CD4-positive, alpha-beta T cell (primary cell): ENCODE measurements at regions not wholly inside any gene's neighbourhood (a gene's known extent, or its start where the extent isn't known, plus 50 kb on each side); places are given as distances from the start of the nearest gene placed in this dataset.

Experiments used
- ATAC-seq: fragments of 200-7000 bp; cut with Tn5 transposase; one replicate; pipeline ENCODE4 v1.10.0; 2022; ENCODE audit warnings: mild to moderate bottlenecking; ENCODE audit not compliant: poor library complexity
- CTCF ChIA-PET: fragments of 350-600 bp; sonication (Branson Sonifier 250); formaldehyde crosslinking; loops from one replicate; lab custom pipeline; 2021; ENCODE audit warnings: antibody characterized with exemption, inconsistent platforms; lab: Charles Lee
- POLR2A ChIA-PET: fragments of 350-600 bp; sonication (Branson Sonifier 250); formaldehyde crosslinking; loops from one replicate; lab custom pipeline; 2021; ENCODE audit warnings: antibody characterized with exemption, inconsistent platforms; lab: Charles Lee
- DNase-seq, 14 experiments: peaks; one replicate each; pipeline ENCODE4 v3.0.0-alpha.2; 2013 to 2020; ENCODE audit warnings: mixed read lengths in 2 of 14
- H3K27ac ChIP-seq, 2 donors: one replicate each; pipeline versions ENCODE4 v1.5.1 to v1.7.0; 2013; ENCODE audit warnings: low read length in 2 of 2, low read depth in 1 of 2, mild to moderate bottlenecking in 1 of 2
- H3K27me3 ChIP-seq, 2 experiments: 1 replicate in 1 of 2; 2 replicates in 1 of 2; pipeline versions ENCODE4 v1.6.1 to v1.7.0; 2013; ENCODE audit warnings: low read length in 2 of 2, control low read depth in 1 of 2, mild to moderate bottlenecking in 1 of 2, moderate library complexity in 1 of 2; ENCODE audit not compliant: insufficient read depth in 2 of 2, control insufficient read depth in 1 of 2
- H3K36me3 ChIP-seq: one replicate; pipeline ENCODE4 v1.6.1; 2013; ENCODE audit warnings: low read length, control low read depth; ENCODE audit not compliant: insufficient read depth
- H3K4me1 ChIP-seq: one replicate; pipeline ENCODE4 v1.6.1; 2013; ENCODE audit warnings: low read length, control low read depth; ENCODE audit not compliant: insufficient read depth
- H3K4me3 ChIP-seq: one replicate; pipeline ENCODE4 v1.5.1; 2013; ENCODE audit warnings: mild to moderate bottlenecking, low read length, moderate library complexity
- H3K9me3 ChIP-seq, 2 experiments: 1 replicate in 1 of 2; 2 replicates in 1 of 2; pipeline versions ENCODE4 v1.6.1 to v1.7.0; 2013; ENCODE audit warnings: low read length in 2 of 2, mild to moderate bottlenecking in 2 of 2, control low read depth in 1 of 2, moderate library complexity in 1 of 2; ENCODE audit not compliant: control insufficient read depth in 1 of 2, insufficient read depth in 1 of 2
- H3K27ac Mint-ChIP-seq: one replicate; pipeline ENCODE4 v1.8.0; 2020; ENCODE audit warnings: mixed read lengths
- H3K27me3 Mint-ChIP-seq: one replicate; pipeline ENCODE4 v1.8.0; 2021; ENCODE audit warnings: mixed read lengths
- H3K36me3 Mint-ChIP-seq: one replicate; pipeline ENCODE4 v1.8.0; 2021; ENCODE audit warnings: low read depth, mixed read lengths
- H3K4me1 Mint-ChIP-seq: one replicate; pipeline ENCODE4 v1.8.0; 2021; ENCODE audit warnings: low read depth, mixed read lengths
- H3K4me3 Mint-ChIP-seq: one replicate; pipeline ENCODE4 v1.8.0; 2020; ENCODE audit warnings: mild to moderate bottlenecking, mixed read lengths
- H3K9me3 Mint-ChIP-seq: one replicate; pipeline ENCODE4 v1.8.0; 2020; ENCODE audit warnings: mixed read lengths
- intact Hi-C, 2 experiments: fragments of 100-400 bp; cut with DNase I in 1 of 2; cut with micrococcal nuclease in 1 of 2; formaldehyde crosslinking; loops; one replicate each; pipeline versions ENCODE4 v1.15.1 to v1.9.0; 2023 to 2025; cut with DNase I, micrococcal nuclease
- TF ChIP-seq, protein P1 (sequence below): fragments of 200-600 bp; IDR thresholded peaks from one replicate; pipeline ENCODE4 v1.8.0; 2022; ENCODE audit warnings: antibody characterized with exemption, mild to moderate bottlenecking

DNA sequence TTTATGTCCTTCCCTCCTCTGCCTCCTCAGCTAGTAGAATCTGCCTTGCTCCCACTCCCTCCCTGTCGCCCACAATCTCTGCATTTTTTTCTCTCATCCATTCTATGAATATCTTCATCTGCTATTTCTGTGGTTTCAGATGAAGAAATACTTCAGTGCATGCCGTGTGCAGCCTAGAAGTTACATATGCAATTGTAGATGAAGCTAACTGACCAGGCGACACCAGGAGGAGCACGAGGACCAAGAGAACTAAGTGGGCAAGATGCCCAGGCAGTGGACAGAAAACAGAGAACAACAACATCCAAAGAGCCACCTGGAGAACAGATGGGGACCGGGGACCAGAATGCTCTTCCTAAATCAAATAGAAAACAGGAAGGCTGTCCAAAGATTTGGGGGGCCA is 121.4 kb upstream of the ATP11B start:
- POLR2A ChIA-PET = no interaction called here
- TF ChIP-seq, protein P1, sequence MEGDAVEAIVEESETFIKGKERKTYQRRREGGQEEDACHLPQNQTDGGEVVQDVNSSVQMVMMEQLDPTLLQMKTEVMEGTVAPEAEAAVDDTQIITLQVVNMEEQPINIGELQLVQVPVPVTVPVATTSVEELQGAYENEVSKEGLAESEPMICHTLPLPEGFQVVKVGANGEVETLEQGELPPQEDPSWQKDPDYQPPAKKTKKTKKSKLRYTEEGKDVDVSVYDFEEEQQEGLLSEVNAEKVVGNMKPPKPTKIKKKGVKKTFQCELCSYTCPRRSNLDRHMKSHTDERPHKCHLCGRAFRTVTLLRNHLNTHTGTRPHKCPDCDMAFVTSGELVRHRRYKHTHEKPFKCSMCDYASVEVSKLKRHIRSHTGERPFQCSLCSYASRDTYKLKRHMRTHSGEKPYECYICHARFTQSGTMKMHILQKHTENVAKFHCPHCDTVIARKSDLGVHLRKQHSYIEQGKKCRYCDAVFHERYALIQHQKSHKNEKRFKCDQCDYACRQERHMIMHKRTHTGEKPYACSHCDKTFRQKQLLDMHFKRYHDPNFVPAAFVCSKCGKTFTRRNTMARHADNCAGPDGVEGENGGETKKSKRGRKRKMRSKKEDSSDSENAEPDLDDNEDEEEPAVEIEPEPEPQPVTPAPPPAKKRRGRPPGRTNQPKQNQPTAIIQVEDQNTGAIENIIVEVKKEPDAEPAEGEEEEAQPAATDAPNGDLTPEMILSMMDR = no peak
- DNase-seq (no peak), ATAC-seq (no peak)
- Histone ChIP-seq H3K9me3 (no peaks in the 10 kb centered on the region), H3K4me3 (no peak overlapping the region), H3K27ac (no peak overlapping the region), H3K27me3 (peaks cover 0 to 22% of the 10 kb centered on the region in 2 experiments), H3K36me3 (no peaks in the 10 kb centered on the region), H3K4me1 (no peaks in the 10 kb centered on the region)
- Mint-ChIP-seq H3K9me3 (no peaks in the 10 kb centered on the region), H3K27ac (no peak overlapping the region), H3K4me3 (no peak overlapping the region), H3K36me3 (no peaks in the 10 kb centered on the region), H3K27me3 (peaks cover 38% of the 10 kb centered on the region), H3K4me1 (no peaks in the 10 kb centered on the region)
- intact Hi-C loops = no loop called here
- CTCF ChIA-PET = no interaction called here

DNA sequence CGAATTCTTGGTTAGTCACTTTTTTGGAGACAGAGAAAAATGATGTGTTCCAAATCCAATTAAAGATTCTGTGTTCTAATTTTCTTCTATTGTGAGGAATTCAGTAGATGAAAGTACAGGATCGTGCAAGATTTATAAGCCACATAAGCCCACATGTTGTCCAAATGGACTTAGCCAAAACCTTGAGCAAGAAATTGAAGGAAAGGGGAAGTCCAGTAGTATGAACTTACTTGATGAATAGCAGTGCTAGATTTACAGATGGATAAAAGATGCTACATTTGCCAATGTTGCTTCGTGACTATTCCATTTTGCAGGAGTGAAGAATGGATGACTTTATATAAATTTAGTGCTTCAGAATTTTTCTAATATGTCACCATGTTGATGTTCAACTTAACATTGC is 120.0 kb upstream of the ATP11B start:
- intact Hi-C loops = no loop called here
- DNase-seq (no peak), ATAC-seq (no peak)
- no peaks in the 10 kb centered on the region for H3K4me1 ChIP-seq
- H3K27ac ChIP-seq = no peak overlapping the region
- H3K36me3 Mint-ChIP-seq = no peaks in the 10 kb centered on the region
- TF ChIP-seq, protein P1 = no peak
- H3K27me3 Mint-ChIP-seq = peaks cover 32% of the 10 kb centered on the region
- CTCF ChIA-PET = interaction anchor here (1.2 kb wide), 1 partner anchor 10 kb away, joined by 4 read pairs; no protein-coding TSS in a partner anchor
- H3K27ac Mint-ChIP-seq = no peak overlapping the region
- no peaks in the 10 kb centered on the region for H3K9me3 Mint-ChIP-seq
- POLR2A ChIA-PET = no interaction called here
- no peak overlapping the region for H3K4me3 Mint-ChIP-seq
- no peaks in the 10 kb centered on the region for H3K4me1 Mint-ChIP-seq
- H3K27me3 ChIP-seq = peaks cover 0 to 22% of the 10 kb centered on the region in 2 experiments
- H3K9me3 ChIP-seq = no peaks in the 10 kb centered on the region
- no peaks in the 10 kb centered on the region for H3K36me3 ChIP-seq
- H3K4me3 ChIP-seq = no peak overlapping the region

DNA sequence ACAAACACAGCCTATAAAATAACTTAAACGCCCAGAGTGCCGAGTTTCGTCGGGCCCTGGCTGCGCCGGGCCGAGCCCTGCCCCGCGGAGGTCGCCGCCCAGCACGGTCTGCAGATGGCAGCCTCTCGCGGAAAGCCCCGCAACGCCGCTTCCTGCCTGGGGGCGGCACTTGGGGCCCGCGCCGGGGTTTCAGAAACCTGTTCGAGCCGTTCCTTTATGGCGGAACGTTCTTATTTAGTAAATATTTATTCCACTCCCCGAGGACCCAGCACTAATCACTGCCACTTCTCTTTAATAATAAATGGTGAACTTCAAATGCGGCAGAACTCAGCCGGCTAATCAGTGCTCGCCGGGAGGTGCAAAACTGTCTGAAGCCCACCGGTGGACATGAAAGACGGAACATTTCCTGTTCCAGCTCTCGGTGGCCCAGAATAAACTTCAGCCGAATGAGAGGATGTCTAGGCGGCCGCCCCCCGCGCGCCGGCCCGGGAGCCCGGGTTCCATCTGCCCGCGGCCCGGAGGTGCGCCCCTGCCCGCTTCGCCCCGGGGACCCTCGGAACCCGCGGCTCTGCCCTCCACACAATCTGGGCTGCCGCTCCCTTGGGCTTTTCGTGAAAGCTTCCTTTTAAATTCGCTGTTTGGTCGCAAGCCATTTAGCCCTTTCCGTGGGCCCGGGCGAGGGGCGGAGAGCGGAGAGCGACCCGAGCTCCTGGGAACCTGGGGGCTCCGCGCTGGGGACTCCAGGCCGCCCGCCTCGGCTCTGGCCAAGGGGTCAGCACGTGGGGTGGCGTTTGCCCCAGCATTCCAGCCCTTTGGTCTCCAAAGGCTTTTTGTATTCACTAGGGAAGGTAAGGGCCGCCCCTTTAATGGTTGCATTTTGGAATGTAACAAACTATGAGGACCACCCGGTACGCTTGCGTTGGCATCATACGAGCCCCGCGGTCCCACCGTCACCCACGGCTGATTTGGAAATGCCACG is 110.8 kb upstream of the ATP11B start:
- peak; percentile 4 to 71 (median 36) for DNase-seq
- no peaks in the 10 kb centered on the region for H3K9me3 Mint-ChIP-seq
- intact Hi-C loops = loop anchor here (1.0 to 10.0 kb wide), 9 partner anchors 973 to 1988 kb away; no protein-coding TSS in a partner anchor
- H3K36me3 Mint-ChIP-seq = no peaks in the 10 kb centered on the region
- H3K4me1 ChIP-seq = peaks cover 13% of the 10 kb centered on the region
- POLR2A ChIA-PET = interaction anchor here (0.6 to 0.9 kb wide), 2 partner anchors 13 to 111 kb away, joined by 3 to 8 read pairs; partner anchors contain the start of gene ATP11B
- peaks cover 61% of the 10 kb centered on the region for H3K27me3 Mint-ChIP-seq
- no peak overlapping the region for H3K27ac ChIP-seq
- H3K4me3 ChIP-seq = peak overlapping the region; percentile 49
- H3K9me3 ChIP-seq = peaks cover 0 to 4% of the 10 kb centered on the region in 2 experiments
- H3K27me3 ChIP-seq = peaks cover 9 to 42% of the 10 kb centered on the region in 2 experiments
- ATAC-seq = peak; percentile 71
- CTCF ChIA-PET = interaction anchor here (1.3 to 1.5 kb wide), 2 partner anchors 9 to 1356 kb away, joined by 3 to 4 read pairs; no protein-coding TSS in a partner anchor
- TF ChIP-seq, protein P1 = peak; percentile 22
- H3K36me3 ChIP-seq = no peaks in the 10 kb centered on the region
- H3K27ac Mint-ChIP-seq = no peak overlapping the region
- peak overlapping the region; percentile 79 for H3K4me3 Mint-ChIP-seq
- peaks cover 9% of the 10 kb centered on the region for H3K4me1 Mint-ChIP-seq
